ENCODE measurements at regions not wholly inside any gene's neighbourhood (a gene's known extent, or its start where the extent isn't known, plus 50 kb on each side); places are given as distances from the start of the nearest gene placed in this dataset.

- DNase-seq (ENCODE audit: low spot score): no peak
These were observed 58.2 kb upstream of the FAM9C start for GRCh38 chrX:13102636-13103035.

- DNase-seq (ENCODE audit: low spot score): peak; percentile 55
These were observed 57.2 kb upstream of the FAM9C start for GRCh38 chrX:13101441-13102139.

GRCh38 chrX:13099121-13099520 is 54.7 kb upstream of the FAM9C start:
- no peak for DNase-seq (ENCODE audit: low spot score)

GRCh38 chrX:13096728-13097127 is 52.3 kb upstream of the FAM9C start:
- DNase-seq (ENCODE audit: low spot score): no peak

GRCh38 chrX:13094828-13095341 is 50.5 kb upstream of the FAM9C start:
- DNase-seq (ENCODE audit: low spot score): no peak

GRCh38 chrX:13094374-13094773 is 50.0 kb upstream of the FAM9C start:
- no peak for DNase-seq (ENCODE audit: low spot score)
